K562 (cell line): ENCODE measurements at regions not wholly inside any gene's neighbourhood (a gene's known extent, or its start where the extent isn't known, plus 50 kb on each side); places are given as distances from the start of the nearest gene placed in this dataset.

Experiments used
- ATAC-seq: fragments of 200-7000 bp; cut with Tn5 transposase; 3 replicates; pipeline ENCODE4 v1.9.1; 2020; ENCODE audit warnings: moderate library complexity
- BruUV-seq: library from RNA; stranded (reverse); fragments of 400-500 nt; replicated peaks from 2 replicates; lab custom pipeline; 2021; lab: Mats Ljungman, UMichigan
- CTCF ChIA-PET: fragments of 300-600 bp; formaldehyde crosslinking; extraction: SDS; loops from one replicate; lab custom pipeline; 2021; ENCODE audit warnings: low intra/inter-chr PET ratio; lab: Yijun Ruan, JAX
- POLR2A ChIA-PET: fragments of 300-600, 350-650 bp; sonication (Branson Sonifier 250); formaldehyde crosslinking; extraction: SDS; loops from one replicate; lab custom pipeline; 2021; ENCODE audit warnings: antibody characterized with exemption, inconsistent platforms; lab: Yijun Ruan, JAX
- DNase-seq, 4 experiments: peaks; one replicate each; pipeline versions ENCODE4 v3.0.0 to v3.0.0-alpha.2; 2011 to 2018; ENCODE audit warnings: low spot score in 3 of 4, mixed read lengths in 3 of 4; ENCODE audit errors: extremely low read depth in 1 of 4
- FAIRE-seq: peaks from 2 replicates; lab custom pipeline; 2011; peaks lifted over from hg19 to GRCh38; lab: Jason Lieb, UNC
- H2AFZ ChIP-seq: 2 replicates; pipeline ENCODE4 v1.6.0; 2011; ENCODE audit warnings: low read depth, low read length, control low read depth, inconsistent platforms
- H3K27ac ChIP-seq: fragments of 200-600 bp; 3 replicates; pipeline ENCODE4 v1.8.0; 2011; ENCODE audit warnings: low read depth, mild to moderate bottlenecking, control low read depth, inconsistent platforms, low read length, moderate library complexity, mixed read lengths; ENCODE audit errors: extremely low read depth
- H3K27me3 ChIP-seq, 2 experiments: fragments of 300-600 bp in 1 of 2; 2 replicates in 1 of 2; 3 replicates in 1 of 2; pipeline versions ENCODE4 v1.6.0 to v1.8.0; 2011; ENCODE audit warnings: inconsistent platforms in 2 of 2, low read length in 2 of 2, mild to moderate bottlenecking in 1 of 2, mixed read lengths in 1 of 2, moderate library complexity in 1 of 2; ENCODE audit not compliant: control insufficient read depth in 2 of 2, insufficient read depth in 2 of 2
- H3K36me3 ChIP-seq: fragments of 300-600 bp; 3 replicates; pipeline ENCODE4 v1.8.0; 2011; ENCODE audit warnings: mild to moderate bottlenecking, low read length, inconsistent platforms; ENCODE audit not compliant: control insufficient read depth, insufficient read depth
- H3K4me1 ChIP-seq, 2 experiments: fragments of 200-600 bp in 1 of 2; replicated peaks in 1 of 2; 2 replicates in 1 of 2; 3 replicates in 1 of 2; pipeline versions ENCODE4 v1.5.1 to v1.8.0; 2011; ENCODE audit warnings: inconsistent platforms in 2 of 2, low read length in 2 of 2, mild to moderate bottlenecking in 1 of 2, mixed read lengths in 1 of 2, moderate library complexity in 1 of 2; ENCODE audit not compliant: control insufficient read depth in 2 of 2, insufficient read depth in 2 of 2
- H3K4me2 ChIP-seq: 2 replicates; pipeline ENCODE4 v1.6.1; 2011; ENCODE audit warnings: low read length, control low read depth, inconsistent platforms, mixed read lengths; ENCODE audit not compliant: insufficient read depth
- H3K4me3 ChIP-seq: fragments of 200-600 bp; sonication (generic), shearing (Covaris generic); 2 replicates; pipeline ENCODE4 v1.5.1; 2016; ENCODE audit warnings: control low read depth, inconsistent platforms
- H3K79me2 ChIP-seq: fragments of 200-600 bp; 3 replicates; pipeline ENCODE4 v1.8.0; 2011; ENCODE audit warnings: low read length, inconsistent platforms; ENCODE audit not compliant: control insufficient read depth, insufficient read depth
- H3K9ac ChIP-seq, 2 experiments: 2 replicates each; pipeline versions ENCODE4 v1.6.0 to v1.6.1; 2011; ENCODE audit warnings: low read depth in 2 of 2, low read length in 2 of 2, control low read depth in 1 of 2, inconsistent platforms in 1 of 2, mild to moderate bottlenecking in 1 of 2, mixed read lengths in 1 of 2; ENCODE audit not compliant: insufficient read depth in 1 of 2
- H3K9me1 ChIP-seq: one replicate; pipeline ENCODE4 v1.6.0; 2011; ENCODE audit warnings: inconsistent platforms, mild to moderate bottlenecking, low read length, moderate library complexity; ENCODE audit not compliant: control insufficient read depth, insufficient read depth
- H3K9me3 ChIP-seq: replicated peaks from 2 replicates; pipeline ENCODE4 v1.5.1; 2011; ENCODE audit warnings: low read depth, low read length, inconsistent platforms; ENCODE audit not compliant: control insufficient read depth, insufficient read depth
- H4K20me1 ChIP-seq: replicated peaks from 2 replicates; pipeline ENCODE4 v1.6.1; 2011; ENCODE audit warnings: low read length, inconsistent platforms, mixed read lengths; ENCODE audit not compliant: control insufficient read depth, insufficient read depth
- CREB3L1 ChIP-seq: fragments of 450-650 bp; IDR thresholded peaks from 2 replicates; pipeline ENCODE4 v1.6.1; 2014; ENCODE audit warnings: low read depth, mild to moderate bottlenecking, moderate library complexity, borderline replicate concordance
- HOMEZ ChIP-seq: fragments of 250-450 bp; sonication (Bioruptor Pico); IDR thresholded peaks from 2 replicates; pipeline ENCODE4 v1.4.0; 2020; ENCODE audit warnings: mild to moderate bottlenecking, moderate library complexity
- IRF1 ChIP-seq: sonication (generic); formaldehyde crosslinking; IDR thresholded peaks from 2 replicates; pipeline ENCODE4 v1.8.0; 2022; ENCODE audit warnings: missing genetic modification reagents, mild to moderate bottlenecking, borderline replicate concordance
- NR3C1 ChIP-seq: sonication (generic); formaldehyde crosslinking; IDR thresholded peaks from 2 replicates; pipeline ENCODE4 v1.8.1; 2022; ENCODE audit warnings: missing genetic modification reagents
- SMAD1 ChIP-seq: fragments of 150-350 bp; IDR thresholded peaks from 2 replicates; pipeline ENCODE4 v1.6.1; 2014; ENCODE audit warnings: low read length, low read depth; ENCODE audit not compliant: partially characterized antibody
- SRSF3 ChIP-seq: fragments of 200-400 bp; formaldehyde crosslinking; IDR thresholded peaks from 2 replicates; pipeline ENCODE4 v1.6.1; 2016; ENCODE audit warnings: mild to moderate bottlenecking, low read length, moderate library complexity; ENCODE audit not compliant: insufficient read depth
- TEAD4 ChIP-seq, 2 experiments: sonication (generic) in 1 of 2; formaldehyde crosslinking in 1 of 2; IDR thresholded peaks; 2 replicates each; pipeline versions ENCODE4 v1.6.1 to v1.8.0; 2012 to 2022; ENCODE audit warnings: borderline replicate concordance in 1 of 2, inconsistent platforms in 1 of 2, low read length in 1 of 2, mild to moderate bottlenecking in 1 of 2, missing genetic modification reagents in 1 of 2
- XRCC5 ChIP-seq: fragments of 200-400 bp; formaldehyde crosslinking; IDR thresholded peaks from 2 replicates; pipeline ENCODE4 v1.6.1; 2017; ENCODE audit warnings: low read depth, mild to moderate bottlenecking, low read length
- YBX1 ChIP-seq: fragments of 450-650 bp; IDR thresholded peaks from 2 replicates; pipeline ENCODE4 v1.7.1; 2016; ENCODE audit warnings: mild to moderate bottlenecking
- ZBTB8A ChIP-seq: fragments of 450-650 bp; IDR thresholded peaks from 2 replicates; pipeline ENCODE4 v1.6.1; 2018; ENCODE audit warnings: mild to moderate bottlenecking, moderate library complexity; ENCODE audit not compliant: partially characterized antibody
- ZNF134 ChIP-seq: fragments of 250-450 bp; sonication (Bioruptor Pico); conservative IDR thresholded peaks from 2 replicates; pipeline ENCODE4 v1.4.0; 2020
- WGBS: fragments of 100-300 bp; shearing (Covaris generic); methylation state at CpG from one replicate; pipeline ENCODE4 v1.1.6; 2016; ENCODE audit warnings: low coverage, mixed read lengths; ENCODE audit not compliant: insufficient coverage; ENCODE audit errors: missing lambda C conversion rate; 5-methylcytosine and 5-hydroxymethylcytosine counted together
- in situ Hi-C: fragments of 300-500 bp; cut with MboI; formaldehyde crosslinking; loops from 4 replicates; pipeline ENCODE4 v1.15.0; 2018; ENCODE audit warnings: inconsistent platforms, mixed read lengths
- intact Hi-C: fragments of 100-400 bp; cut with micrococcal nuclease; formaldehyde crosslinking; loops from 2 replicates; pipeline ENCODE4 v1.14.2; 2022

GRCh38 chr3:35079403-35079802 lies 559.9 kb upstream of the ARPP21 start:
- no peak for FAIRE-seq
- CTCF ChIA-PET: no interaction called here
- no TSS peak for BruUV-seq

GRCh38 chr3:35081899-35082298 lies 557.4 kb upstream of the ARPP21 start:
- DNase-seq: no peak
- no peaks in the 10 kb centered on the region for H3K4me1 ChIP-seq
- FAIRE-seq: no peak
- no peak overlapping the region for H3K4me3 ChIP-seq
- H3K27me3 ChIP-seq: no peaks in the 10 kb centered on the region
- no peaks in the 10 kb centered on the region for H3K79me2 ChIP-seq
- no peaks in the 10 kb centered on the region; the same call in none of the 2 replicates for H3K9me3 ChIP-seq
- WGBS: 0% methylated on average over 1 of the region's 1 CpG
- H3K36me3 ChIP-seq: no peaks in the 10 kb centered on the region
- H3K4me2 ChIP-seq: no peak overlapping the region
- no peak overlapping the region for H3K9ac ChIP-seq
- no peak for ATAC-seq
- in situ Hi-C loops: no loop called here
- intact Hi-C loops: no loop called here
- H3K27ac ChIP-seq: no peak overlapping the region
- no peak for TF ChIP-seq SRSF3
- TF ChIP-seq CREB3L1: no peak
- no peak for TF ChIP-seq SMAD1
- TF ChIP-seq HOMEZ (CRISPR knock-in tag): no peak
- TF ChIP-seq ZBTB8A: no peak
- TF ChIP-seq ZNF134 (CRISPR knock-in tag): no peak
- TF ChIP-seq IRF1 (CRISPR knock-in tag): no peak
- TF ChIP-seq, all 486 proteins: peak for 0
- H3K9me1 ChIP-seq: no peaks in the 10 kb centered on the region
- H2AFZ ChIP-seq: no peak overlapping the region
- no TSS peak for BruUV-seq
- ChIA-PET CTCF (no interaction called here), POLR2A (interaction anchor here (0.6 kb wide), 1 partner anchor 732 kb away, joined by 3 read pairs; no protein-coding TSS in a partner anchor)
- no peaks in the 10 kb centered on the region for H4K20me1 ChIP-seq

More at GRCh38 chr3:35079403-35079802, 559.9 kb upstream of the ARPP21 start:
- Histone ChIP-seq H3K27me3 (no peaks in the 10 kb centered on the region), H3K79me2 (no peaks in the 10 kb centered on the region), H3K9me3 (peaks cover 2% of the 10 kb centered on the region; the same call in 1 of the 2 replicates), H3K4me3 (no peak overlapping the region), H2AFZ (no peak overlapping the region), H4K20me1 (no peaks in the 10 kb centered on the region), H3K9me1 (no peaks in the 10 kb centered on the region), H3K4me1 (no peaks in the 10 kb centered on the region), H3K27ac (no peak overlapping the region), H3K36me3 (no peaks in the 10 kb centered on the region), H3K9ac (no peak overlapping the region), H3K4me2 (no peak overlapping the region)
- in situ Hi-C loops (no loop called here), intact Hi-C loops (no loop called here)
- WGBS: 0% methylated on average over 1 of the region's 1 CpG
- no peak for DNase-seq
- POLR2A ChIA-PET: no interaction called here
- TF ChIP-seq YBX1: no peak
- TF ChIP-seq TEAD4 (IDR thresholded peaks at IDR 0.05; ENCODE audit: low read length): no peak
- TF ChIP-seq TEAD4 (CRISPR knock-in tag; IDR thresholded peaks at IDR 0.05; ENCODE audit: borderline replicate concordance): no peak
- TF ChIP-seq NR3C1 (CRISPR knock-in tag): no peak
- no peak for TF ChIP-seq XRCC5
- TF ChIP-seq, all 486 proteins: peak for 0
- no peak for ATAC-seq
